ENCODE measurements at regions not wholly inside any gene's neighbourhood (a gene's known extent, or its start where the extent isn't known, plus 50 kb on each side); places are given as distances from the start of the nearest gene placed in this dataset.

GRCh38 chr11:129268371-129268770 lies 76.2 kb upstream of the ARHGAP32 start:
- peaks cover 0 to 4% (median 0%) of the 10 kb centered on the region in 3 donors for H3K36me3 ChIP-seq (ENCODE audit: control insufficient read depth in 3 of 3, insufficient read depth in 2 of 3, low read depth in 1 of 3, low read length in 3 of 3)
- WGBS, 3 donors: 85 to 97% (median 94%) methylated on average over 3 of the region's 3 CpGs
- no peaks in the 10 kb centered on the region for H3K27me3 ChIP-seq (ENCODE audit: control insufficient read depth in 3 of 3, insufficient read depth in 3 of 3, low read length in 3 of 3)
- FAIRE-seq (no peak), DNase-seq (no peak)
- no peak overlapping the region for H3K27ac ChIP-seq (ENCODE audit: low read depth in 1 of 3, low read length in 2 of 3)
- no peak overlapping the region for H3K4me3 ChIP-seq (ENCODE audit: low read depth in 1 of 3, low read length in 3 of 3)
- no peaks in the 10 kb centered on the region for H3K9me3 ChIP-seq (ENCODE audit: control insufficient read depth in 2 of 2, insufficient read depth in 1 of 2, low read depth in 1 of 2, low read length in 1 of 2)
- H3K4me1 ChIP-seq (ENCODE audit: control insufficient read depth in 3 of 3, insufficient read depth in 2 of 3, low read depth in 1 of 3, low read length in 2 of 3): no peaks in the 10 kb centered on the region

GRCh38 chr11:129267716-129268115 lies 75.6 kb upstream of the ARHGAP32 start:
- Histone ChIP-seq H3K4me3 (ENCODE audit: low read depth in 1 of 3, low read length in 3 of 3) (no peak overlapping the region), H3K27me3 (ENCODE audit: control insufficient read depth in 3 of 3, insufficient read depth in 3 of 3, low read length in 3 of 3) (no peaks in the 10 kb centered on the region), H3K36me3 (ENCODE audit: control insufficient read depth in 3 of 3, insufficient read depth in 2 of 3, low read depth in 1 of 3, low read length in 3 of 3) (peaks cover 0 to 4% (median 0%) of the 10 kb centered on the region in 3 donors), H3K9me3 (ENCODE audit: control insufficient read depth in 2 of 2, insufficient read depth in 1 of 2, low read depth in 1 of 2, low read length in 1 of 2) (no peaks in the 10 kb centered on the region), H3K27ac (ENCODE audit: low read depth in 1 of 3, low read length in 2 of 3) (no peak overlapping the region), H3K4me1 (ENCODE audit: control insufficient read depth in 3 of 3, insufficient read depth in 2 of 3, low read depth in 1 of 3, low read length in 2 of 3) (no peaks in the 10 kb centered on the region)
- 65 to 86% (median 73%) methylated on average over 3 of the region's 3 CpGs for WGBS, 3 donors
- FAIRE-seq (no peak), DNase-seq (no peak)

GRCh38 chr11:129266536-129266935 lies 74.4 kb upstream of the ARHGAP32 start:
- no peaks in the 10 kb centered on the region for H3K9me3 ChIP-seq (ENCODE audit: control insufficient read depth in 2 of 2, insufficient read depth in 1 of 2, low read depth in 1 of 2, low read length in 1 of 2)
- WGBS, 3 donors: 70 to 93% (median 85%) methylated on average over 2 of the region's 2 CpGs
- no peak overlapping the region for H3K4me3 ChIP-seq (ENCODE audit: low read depth in 1 of 3, low read length in 3 of 3)
- no peaks in the 10 kb centered on the region for H3K27me3 ChIP-seq (ENCODE audit: control insufficient read depth in 3 of 3, insufficient read depth in 3 of 3, low read length in 3 of 3)
- H3K4me1 ChIP-seq (ENCODE audit: control insufficient read depth in 3 of 3, insufficient read depth in 2 of 3, low read depth in 1 of 3, low read length in 2 of 3): no peaks in the 10 kb centered on the region
- no peak for FAIRE-seq
- H3K36me3 ChIP-seq (ENCODE audit: control insufficient read depth in 3 of 3, insufficient read depth in 2 of 3, low read depth in 1 of 3, low read length in 3 of 3): peaks cover 0 to 4% (median 0%) of the 10 kb centered on the region in 3 donors
- no peak overlapping the region for H3K27ac ChIP-seq (ENCODE audit: low read depth in 1 of 3, low read length in 2 of 3)
- DNase-seq: no peak

GRCh38 chr11:129265125-129265788 lies 73.1 kb upstream of the ARHGAP32 start:
- FAIRE-seq (no peak), DNase-seq (no peak)
- Histone ChIP-seq H3K27ac (ENCODE audit: low read depth in 1 of 3, low read length in 2 of 3) (no peak overlapping the region), H3K36me3 (ENCODE audit: control insufficient read depth in 3 of 3, insufficient read depth in 2 of 3, low read depth in 1 of 3, low read length in 3 of 3) (peaks cover 0 to 4% (median 0%) of the 10 kb centered on the region in 3 donors), H3K4me1 (ENCODE audit: control insufficient read depth in 3 of 3, insufficient read depth in 2 of 3, low read depth in 1 of 3, low read length in 2 of 3) (no peaks in the 10 kb centered on the region), H3K4me3 (ENCODE audit: low read depth in 1 of 3, low read length in 3 of 3) (no peak overlapping the region), H3K9me3 (ENCODE audit: control insufficient read depth in 2 of 2, insufficient read depth in 1 of 2, low read depth in 1 of 2, low read length in 1 of 2) (no peaks in the 10 kb centered on the region), H3K27me3 (ENCODE audit: control insufficient read depth in 3 of 3, insufficient read depth in 3 of 3, low read length in 3 of 3) (no peaks in the 10 kb centered on the region)
- WGBS, 3 donors: 72 to 84% (median 74%) methylated on average over 5 of the region's 5 CpGs

- no peak for DNase-seq
- H3K4me3 ChIP-seq (ENCODE audit: low read depth in 1 of 3, low read length in 3 of 3): no peak overlapping the region
- no peak overlapping the region for H3K27ac ChIP-seq (ENCODE audit: low read depth in 1 of 3, low read length in 2 of 3)
- no peak for FAIRE-seq
- no peaks in the 10 kb centered on the region for H3K9me3 ChIP-seq (ENCODE audit: control insufficient read depth in 2 of 2, insufficient read depth in 1 of 2, low read depth in 1 of 2, low read length in 1 of 2)
- WGBS, 3 donors: 84 to 94% (median 94%) methylated on average over 2 of the region's 2 CpGs
- H3K27me3 ChIP-seq (ENCODE audit: control insufficient read depth in 3 of 3, insufficient read depth in 3 of 3, low read length in 3 of 3): no peaks in the 10 kb centered on the region
- H3K36me3 ChIP-seq (ENCODE audit: control insufficient read depth in 3 of 3, insufficient read depth in 2 of 3, low read depth in 1 of 3, low read length in 3 of 3): peaks cover 0 to 4% (median 0%) of the 10 kb centered on the region in 3 donors
- no peaks in the 10 kb centered on the region for H3K4me1 ChIP-seq (ENCODE audit: control insufficient read depth in 3 of 3, insufficient read depth in 2 of 3, low read depth in 1 of 3, low read length in 2 of 3)
Measured at GRCh38 chr11:129264114-129264513, 72.0 kb upstream of the ARHGAP32 start.

- no peak overlapping the region for H3K27ac ChIP-seq (ENCODE audit: low read depth in 1 of 3, low read length in 2 of 3)
- H3K36me3 ChIP-seq (ENCODE audit: control insufficient read depth in 3 of 3, insufficient read depth in 2 of 3, low read depth in 1 of 3, low read length in 3 of 3): no peaks in the 10 kb centered on the region
- 60 to 68% (median 67%) methylated on average over 1 of the region's 1 CpG for WGBS, 3 donors
Measured at GRCh38 chr11:129260750-129261149, 68.6 kb upstream of the ARHGAP32 start.

GRCh38 chr11:129259931-129260348 lies 67.8 kb upstream of the ARHGAP32 start:
- no peak overlapping the region for H3K4me3 ChIP-seq (ENCODE audit: low read depth in 1 of 3, low read length in 3 of 3)
- no peaks in the 10 kb centered on the region for H3K27me3 ChIP-seq (ENCODE audit: control insufficient read depth in 3 of 3, insufficient read depth in 3 of 3, low read length in 3 of 3)
- no peak overlapping the region for H3K27ac ChIP-seq (ENCODE audit: low read depth in 1 of 3, low read length in 2 of 3)
- no peak for FAIRE-seq
- no peaks in the 10 kb centered on the region for H3K9me3 ChIP-seq (ENCODE audit: control insufficient read depth in 2 of 2, insufficient read depth in 1 of 2, low read depth in 1 of 2, low read length in 1 of 2)
- WGBS, 3 donors: 13 to 66% (median 35%) methylated on average over 3 of the region's 3 CpGs
- peak in 1 of 2 donors; percentile 41 for DNase-seq
- no peaks in the 10 kb centered on the region for H3K4me1 ChIP-seq (ENCODE audit: control insufficient read depth in 3 of 3, insufficient read depth in 2 of 3, low read depth in 1 of 3, low read length in 2 of 3)
- no peaks in the 10 kb centered on the region for H3K36me3 ChIP-seq (ENCODE audit: control insufficient read depth in 3 of 3, insufficient read depth in 2 of 3, low read depth in 1 of 3, low read length in 3 of 3)

More at GRCh38 chr11:129260750-129261149, 68.6 kb upstream of the ARHGAP32 start:
- H3K4me1 ChIP-seq (ENCODE audit: control insufficient read depth in 3 of 3, insufficient read depth in 2 of 3, low read depth in 1 of 3, low read length in 2 of 3): no peaks in the 10 kb centered on the region
- no peaks in the 10 kb centered on the region for H3K9me3 ChIP-seq (ENCODE audit: control insufficient read depth in 2 of 2, insufficient read depth in 1 of 2, low read depth in 1 of 2, low read length in 1 of 2)
- no peak overlapping the region for H3K4me3 ChIP-seq (ENCODE audit: low read depth in 1 of 3, low read length in 3 of 3)
- DNase-seq: no peak
- no peak for FAIRE-seq
- no peaks in the 10 kb centered on the region for H3K27me3 ChIP-seq (ENCODE audit: control insufficient read depth in 3 of 3, insufficient read depth in 3 of 3, low read length in 3 of 3)

GRCh38 chr11:129258205-129258604 lies 66.1 kb upstream of the ARHGAP32 start:
- H3K27ac ChIP-seq (ENCODE audit: low read depth in 1 of 3, low read length in 2 of 3): no peak overlapping the region
- DNase-seq (no peak), FAIRE-seq (no peak)
- no peaks in the 10 kb centered on the region for H3K36me3 ChIP-seq (ENCODE audit: control insufficient read depth in 3 of 3, insufficient read depth in 2 of 3, low read depth in 1 of 3, low read length in 3 of 3)
- no peak overlapping the region for H3K4me3 ChIP-seq (ENCODE audit: low read depth in 1 of 3, low read length in 3 of 3)
- H3K4me1 ChIP-seq (ENCODE audit: control insufficient read depth in 3 of 3, insufficient read depth in 2 of 3, low read depth in 1 of 3, low read length in 2 of 3): no peaks in the 10 kb centered on the region
- H3K27me3 ChIP-seq (ENCODE audit: control insufficient read depth in 3 of 3, insufficient read depth in 3 of 3, low read length in 3 of 3): no peaks in the 10 kb centered on the region
- H3K9me3 ChIP-seq (ENCODE audit: control insufficient read depth in 2 of 2, insufficient read depth in 1 of 2, low read depth in 1 of 2, low read length in 1 of 2): no peaks in the 10 kb centered on the region
- WGBS, 3 donors: 67 to 71% (median 70%) methylated on average over 5 of the region's 5 CpGs

GRCh38 chr11:129257512-129257911 lies 65.4 kb upstream of the ARHGAP32 start:
- no peaks in the 10 kb centered on the region for H3K4me1 ChIP-seq (ENCODE audit: control insufficient read depth in 3 of 3, insufficient read depth in 2 of 3, low read depth in 1 of 3, low read length in 2 of 3)
- no peaks in the 10 kb centered on the region for H3K27me3 ChIP-seq (ENCODE audit: control insufficient read depth in 3 of 3, insufficient read depth in 3 of 3, low read length in 3 of 3)
- no peaks in the 10 kb centered on the region for H3K9me3 ChIP-seq (ENCODE audit: control insufficient read depth in 2 of 2, insufficient read depth in 1 of 2, low read depth in 1 of 2, low read length in 1 of 2)
- no peak overlapping the region for H3K27ac ChIP-seq (ENCODE audit: low read depth in 1 of 3, low read length in 2 of 3)
- no peak overlapping the region for H3K4me3 ChIP-seq (ENCODE audit: low read depth in 1 of 3, low read length in 3 of 3)
- DNase-seq (no peak), FAIRE-seq (peak; percentile 70)
- H3K36me3 ChIP-seq (ENCODE audit: control insufficient read depth in 3 of 3, insufficient read depth in 2 of 3, low read depth in 1 of 3, low read length in 3 of 3): no peaks in the 10 kb centered on the region
